ENCODE measurements at regions not wholly inside any gene's neighbourhood (a gene's known extent, or its start where the extent isn't known, plus 50 kb on each side); places are given as distances from the start of the nearest gene placed in this dataset.
"Not testable (repeated sequence)": the region's sequence is repeated elsewhere in the genome, so short reads cannot be mapped to it uniquely, and the experiment has no call there.

DNA sequence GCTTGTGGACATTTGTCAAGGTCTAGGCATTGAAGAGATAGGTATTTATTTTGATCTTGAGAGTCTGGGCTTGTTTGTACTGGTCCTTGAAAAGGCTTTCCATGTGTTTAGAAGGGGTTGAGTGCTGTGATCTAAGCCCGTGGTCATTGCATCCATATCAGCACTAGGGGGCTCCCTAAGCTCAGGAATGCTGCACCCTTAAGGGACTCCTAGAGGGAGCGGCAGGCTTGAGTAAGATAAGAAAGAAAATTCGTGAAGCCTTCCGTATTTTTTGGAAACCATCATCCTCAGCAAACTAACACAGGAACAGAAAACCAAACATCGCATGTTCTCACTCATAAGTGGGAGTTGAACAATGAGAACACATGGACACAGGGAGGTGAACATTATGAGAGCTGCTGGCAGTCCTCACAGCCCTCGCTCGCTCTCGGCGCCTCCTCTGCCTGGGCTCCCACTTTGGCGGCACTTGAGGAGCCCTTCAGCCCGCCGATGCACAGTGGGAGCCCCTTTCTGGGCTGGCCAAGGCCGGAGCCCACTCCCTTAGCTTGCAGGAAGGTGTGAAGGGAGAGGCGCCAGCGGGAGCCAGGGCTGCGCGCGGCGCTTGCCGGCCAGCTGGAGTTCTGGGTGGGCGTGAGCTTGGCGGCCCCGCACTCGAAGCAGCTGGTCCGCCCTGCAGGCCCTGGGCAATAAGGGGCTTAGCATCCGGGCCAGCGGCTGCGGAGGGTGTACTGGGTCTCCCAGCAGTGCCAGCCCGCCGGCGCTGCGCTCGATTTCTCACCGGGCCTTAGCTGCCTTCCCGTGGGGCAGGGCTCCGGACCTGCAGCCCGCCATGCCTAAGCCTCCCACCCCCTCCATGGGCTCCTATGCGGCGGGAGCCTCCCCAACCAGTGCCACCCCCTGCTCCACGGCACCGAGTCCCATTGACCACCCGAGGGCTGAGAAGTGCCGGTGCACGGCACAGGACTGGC, 201.2 kb upstream of the PCDH18 start:
- DNase-seq; H3K4me3 Mint-ChIP-seq; H3K27me3 Mint-ChIP-seq (ENCODE audit: low read depth); H3K36me3 Mint-ChIP-seq (ENCODE audit: low read depth); H3K4me1 Mint-ChIP-seq (ENCODE audit: low read depth); CTCF ChIA-PET; H3K27ac Mint-ChIP-seq; H3K9me3 Mint-ChIP-seq: not testable (repeated sequence)
- intact Hi-C loops (cut with micrococcal nuclease) = loop anchor here (10.0 kb wide), 1 partner anchor 951 kb away; no protein-coding TSS in a partner anchor

DNA sequence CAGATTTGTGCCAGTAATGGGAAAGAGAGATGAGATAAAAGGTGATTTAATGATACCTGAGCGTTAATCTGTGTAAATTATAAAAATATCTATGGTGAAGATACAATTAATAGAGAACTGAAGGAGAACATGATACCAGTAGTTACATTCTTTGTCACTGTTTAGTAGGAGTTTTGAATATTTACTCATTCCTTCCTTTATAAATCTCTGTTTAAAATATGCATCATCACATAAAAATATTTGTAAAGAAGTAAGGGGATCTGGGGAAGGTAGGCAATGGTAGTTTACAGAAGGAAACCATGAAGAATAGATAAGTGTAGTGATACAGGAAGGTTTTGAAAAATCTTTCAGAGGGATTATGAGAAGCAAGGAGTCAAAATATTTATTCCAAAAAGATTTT, 190.6 kb upstream of the PCDH18 start:
- H3K36me3 Mint-ChIP-seq (ENCODE audit: low read depth) = no peaks in the 10 kb centered on the region
- DNase-seq = no peak
- CTCF ChIA-PET = no interaction called here
- no peak overlapping the region for H3K4me3 Mint-ChIP-seq
- H3K4me1 Mint-ChIP-seq (ENCODE audit: low read depth) = no peaks in the 10 kb centered on the region
- peaks cover 5% of the 10 kb centered on the region for H3K9me3 Mint-ChIP-seq
- no peaks in the 10 kb centered on the region for H3K27me3 Mint-ChIP-seq (ENCODE audit: low read depth)
- intact Hi-C loops (cut with micrococcal nuclease) = no loop called here
- no peak overlapping the region for H3K27ac Mint-ChIP-seq

GRCh38 chr4:137711502-137711901, 179.2 kb upstream of the PCDH18 start:
- no peaks in the 10 kb centered on the region for H3K27me3 Mint-ChIP-seq (ENCODE audit: low read depth)
- no peak overlapping the region for H3K27ac Mint-ChIP-seq
- DNase-seq = no peak
- no peak overlapping the region for H3K4me3 Mint-ChIP-seq
- CTCF ChIA-PET = no interaction called here
- no peaks in the 10 kb centered on the region for H3K4me1 Mint-ChIP-seq (ENCODE audit: low read depth)
- H3K9me3 Mint-ChIP-seq = peaks cover 3% of the 10 kb centered on the region
- H3K36me3 Mint-ChIP-seq (ENCODE audit: low read depth) = no peaks in the 10 kb centered on the region
- intact Hi-C loops (cut with micrococcal nuclease) = no loop called here

DNA sequence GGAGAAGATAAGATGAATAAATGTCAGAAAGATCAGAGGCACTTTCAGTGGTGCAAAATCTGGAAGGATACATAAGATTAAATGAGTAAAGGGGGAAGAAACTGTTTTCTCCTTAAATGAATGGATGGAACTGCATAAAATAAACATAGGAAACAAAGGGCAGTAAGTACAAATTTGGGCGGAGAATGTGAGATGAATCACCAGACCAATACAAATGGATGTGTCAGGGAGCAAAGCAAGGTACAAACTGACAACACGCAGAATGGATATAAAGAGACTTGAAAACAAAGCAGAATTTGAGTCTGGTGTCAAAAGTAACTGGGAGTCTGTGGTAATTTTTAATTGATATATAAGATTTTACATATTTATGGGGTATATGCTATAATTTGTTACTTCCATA, 175.3 kb upstream of the PCDH18 start:
- Mint-ChIP-seq H3K4me1 (ENCODE audit: low read depth) (no peaks in the 10 kb centered on the region), H3K9me3 (peaks cover 3% of the 10 kb centered on the region), H3K36me3 (ENCODE audit: low read depth) (no peaks in the 10 kb centered on the region), H3K27me3 (ENCODE audit: low read depth) (no peaks in the 10 kb centered on the region), H3K27ac (no peak overlapping the region), H3K4me3 (no peak overlapping the region)
- CTCF ChIA-PET = no interaction called here
- intact Hi-C loops (cut with micrococcal nuclease) = no loop called here
- DNase-seq = no peak

GRCh38 chr4:137707102-137707620, 174.9 kb upstream of the PCDH18 start:
- Mint-ChIP-seq H3K36me3 (ENCODE audit: low read depth) (no peaks in the 10 kb centered on the region), H3K27me3 (ENCODE audit: low read depth) (no peaks in the 10 kb centered on the region), H3K4me3 (no peak overlapping the region), H3K4me1 (ENCODE audit: low read depth) (no peaks in the 10 kb centered on the region), H3K27ac (no peak overlapping the region), H3K9me3 (peaks cover 3% of the 10 kb centered on the region)
- DNase-seq = no peak
- intact Hi-C loops (cut with micrococcal nuclease) = no loop called here
- CTCF ChIA-PET = no interaction called here

DNA sequence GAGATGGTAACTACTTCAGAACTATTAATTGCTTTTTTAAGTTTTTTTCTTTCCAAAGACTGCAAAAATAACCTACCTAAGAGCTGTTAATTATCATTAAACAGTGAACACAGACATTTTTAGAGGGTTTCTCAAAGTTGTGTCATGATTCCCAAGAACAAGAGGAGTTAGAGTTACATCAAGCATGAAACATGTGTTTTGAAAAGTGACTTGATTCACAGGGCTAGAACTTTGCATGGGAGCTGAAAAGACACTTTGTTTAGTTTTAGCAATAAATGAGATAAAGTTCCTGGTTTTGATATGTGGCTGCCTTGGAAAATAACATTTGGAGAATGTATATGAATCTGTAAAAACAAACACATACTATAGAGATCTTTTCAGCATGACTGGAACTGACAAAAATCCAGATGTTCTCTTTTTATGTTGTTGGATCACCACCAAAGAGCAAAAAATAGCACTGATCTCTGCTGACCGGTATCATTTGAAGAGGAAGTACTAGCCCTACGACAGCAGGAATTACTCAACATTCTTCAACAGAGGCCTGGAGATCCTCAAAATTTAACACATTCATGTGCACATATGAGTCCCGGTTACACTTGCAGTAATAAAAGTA, 173.0 kb upstream of the PCDH18 start:
- H3K9me3 Mint-ChIP-seq = no peaks in the 10 kb centered on the region
- no peaks in the 10 kb centered on the region for H3K36me3 Mint-ChIP-seq (ENCODE audit: low read depth)
- CTCF ChIA-PET = no interaction called here
- H3K27me3 Mint-ChIP-seq (ENCODE audit: low read depth) = no peaks in the 10 kb centered on the region
- no peaks in the 10 kb centered on the region for H3K4me1 Mint-ChIP-seq (ENCODE audit: low read depth)
- intact Hi-C loops (cut with micrococcal nuclease) = no loop called here
- no peak for DNase-seq
- no peak overlapping the region for H3K4me3 Mint-ChIP-seq
- H3K27ac Mint-ChIP-seq = no peak overlapping the region

GRCh38 chr4:137703195-137703594, 170.9 kb upstream of the PCDH18 start:
- intact Hi-C loops (cut with micrococcal nuclease) = no loop called here
- CTCF ChIA-PET = no interaction called here
- H3K4me1 Mint-ChIP-seq (ENCODE audit: low read depth) = no peaks in the 10 kb centered on the region
- no peaks in the 10 kb centered on the region for H3K9me3 Mint-ChIP-seq
- no peaks in the 10 kb centered on the region for H3K36me3 Mint-ChIP-seq (ENCODE audit: low read depth)
- no peak overlapping the region for H3K27ac Mint-ChIP-seq
- no peak for DNase-seq
- H3K27me3 Mint-ChIP-seq (ENCODE audit: low read depth) = no peaks in the 10 kb centered on the region
- no peak overlapping the region for H3K4me3 Mint-ChIP-seq

GRCh38 chr4:137702512-137702911, 170.2 kb upstream of the PCDH18 start:
- no peaks in the 10 kb centered on the region for H3K4me1 Mint-ChIP-seq (ENCODE audit: low read depth)
- no peaks in the 10 kb centered on the region for H3K36me3 Mint-ChIP-seq (ENCODE audit: low read depth)
- H3K4me3 Mint-ChIP-seq = no peak overlapping the region
- no peak for DNase-seq
- H3K27ac Mint-ChIP-seq = no peak overlapping the region
- intact Hi-C loops (cut with micrococcal nuclease) = no loop called here
- peaks cover 2% of the 10 kb centered on the region for H3K9me3 Mint-ChIP-seq
- CTCF ChIA-PET = no interaction called here
- H3K27me3 Mint-ChIP-seq (ENCODE audit: low read depth) = no peaks in the 10 kb centered on the region

DNA sequence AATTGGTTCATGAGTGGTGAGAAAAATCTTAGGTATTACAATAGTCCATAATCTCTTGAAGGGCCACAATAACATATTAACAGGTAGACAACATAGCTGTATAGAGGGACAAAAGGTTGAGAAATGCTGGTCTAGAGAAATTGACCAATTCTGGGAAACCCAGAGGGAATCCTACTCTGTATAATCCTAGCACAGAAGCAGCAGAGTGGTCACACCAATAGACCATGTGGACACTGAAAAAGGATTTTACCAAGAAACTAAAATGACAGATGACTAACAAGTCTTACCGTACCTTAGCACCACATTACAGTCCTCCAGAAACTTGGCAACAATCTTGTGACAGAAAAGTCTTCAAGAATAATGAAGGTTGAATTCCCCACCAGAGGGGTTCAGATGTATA, 169.1 kb upstream of the PCDH18 start:
- CTCF ChIA-PET = no interaction called here

GRCh38 chr4:137700751-137701150, 168.5 kb upstream of the PCDH18 start:
- no peak overlapping the region for H3K4me3 Mint-ChIP-seq
- intact Hi-C loops (cut with micrococcal nuclease) = no loop called here
- CTCF ChIA-PET = no interaction called here
- DNase-seq = no peak
- H3K27me3 Mint-ChIP-seq (ENCODE audit: low read depth) = no peaks in the 10 kb centered on the region
- no peaks in the 10 kb centered on the region for H3K4me1 Mint-ChIP-seq (ENCODE audit: low read depth)
- no peaks in the 10 kb centered on the region for H3K36me3 Mint-ChIP-seq (ENCODE audit: low read depth)
- peaks cover 3% of the 10 kb centered on the region for H3K9me3 Mint-ChIP-seq
- H3K27ac Mint-ChIP-seq = no peak overlapping the region

More for the DNA sequence above, 169.1 kb upstream of the PCDH18 start:
- Mint-ChIP-seq H3K4me1 (ENCODE audit: low read depth) (no peaks in the 10 kb centered on the region), H3K36me3 (ENCODE audit: low read depth) (no peaks in the 10 kb centered on the region), H3K9me3 (peaks cover 3% of the 10 kb centered on the region), H3K27me3 (ENCODE audit: low read depth) (no peaks in the 10 kb centered on the region), H3K27ac (no peak overlapping the region), H3K4me3 (no peak overlapping the region)
- no peak for DNase-seq
- intact Hi-C loops (cut with micrococcal nuclease) = no loop called here

GRCh38 chr4:137700072-137700471, 167.8 kb upstream of the PCDH18 start:
- CTCF ChIA-PET = no interaction called here
- intact Hi-C loops (cut with micrococcal nuclease) = no loop called here
- Mint-ChIP-seq H3K4me1 (ENCODE audit: low read depth) (no peaks in the 10 kb centered on the region), H3K4me3 (no peak overlapping the region), H3K36me3 (ENCODE audit: low read depth) (no peaks in the 10 kb centered on the region), H3K9me3 (peaks cover 3% of the 10 kb centered on the region), H3K27me3 (ENCODE audit: low read depth) (no peaks in the 10 kb centered on the region), H3K27ac (no peak overlapping the region)
- DNase-seq = no peak

DNA sequence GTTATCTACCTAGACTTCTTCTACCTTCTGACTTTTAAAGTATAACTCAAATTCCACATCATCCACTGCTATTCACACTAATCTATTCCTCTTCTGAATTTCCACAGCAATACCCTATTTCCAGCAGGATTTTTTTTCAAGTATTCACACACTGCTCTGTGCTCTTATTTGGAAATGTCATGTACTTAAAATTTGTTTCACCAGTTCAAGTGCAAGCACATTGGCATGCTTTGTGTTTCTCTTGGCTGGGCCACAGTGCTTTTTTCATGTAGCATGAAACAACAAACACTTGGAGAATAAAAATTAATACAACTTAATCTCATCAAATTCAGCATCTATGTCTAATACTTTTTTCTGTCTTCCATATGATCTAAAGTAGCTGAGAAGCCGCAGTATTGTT, 161.8 kb upstream of the PCDH18 start:
- no peak overlapping the region for H3K4me3 Mint-ChIP-seq
- H3K9me3 Mint-ChIP-seq = peaks cover 3% of the 10 kb centered on the region
- no peaks in the 10 kb centered on the region for H3K4me1 Mint-ChIP-seq (ENCODE audit: low read depth)
- intact Hi-C loops (cut with micrococcal nuclease) = no loop called here
- no peaks in the 10 kb centered on the region for H3K27me3 Mint-ChIP-seq (ENCODE audit: low read depth)
- no peak for DNase-seq
- CTCF ChIA-PET = no interaction called here
- no peaks in the 10 kb centered on the region for H3K36me3 Mint-ChIP-seq (ENCODE audit: low read depth)
- no peak overlapping the region for H3K27ac Mint-ChIP-seq

GRCh38 chr4:137693641-137694040, 161.3 kb upstream of the PCDH18 start:
- peaks cover 3% of the 10 kb centered on the region for H3K9me3 Mint-ChIP-seq
- no peaks in the 10 kb centered on the region for H3K36me3 Mint-ChIP-seq (ENCODE audit: low read depth)
- H3K4me3 Mint-ChIP-seq = no peak overlapping the region
- H3K27ac Mint-ChIP-seq = no peak overlapping the region
- intact Hi-C loops (cut with micrococcal nuclease) = no loop called here
- DNase-seq = no peak
- H3K27me3 Mint-ChIP-seq (ENCODE audit: low read depth) = no peaks in the 10 kb centered on the region
- H3K4me1 Mint-ChIP-seq (ENCODE audit: low read depth) = no peaks in the 10 kb centered on the region
- CTCF ChIA-PET = no interaction called here

Data from activated naive CD4-positive, alpha-beta T cell treated with anti-CD3 and anti-CD28 coated beads for 36 hours (primary cell).